Stromal cell of bone marrow (primary cell): ENCODE measurements at regions not wholly inside any gene's neighbourhood (a gene's known extent, or its start where the extent isn't known, plus 50 kb on each side); places are given as distances from the start of the nearest gene placed in this dataset.

Experiments used
- DNase-seq: peaks from one replicate; pipeline ENCODE4 v3.0.0-alpha.2; 2012; ENCODE audit warnings: low read depth

DNA sequence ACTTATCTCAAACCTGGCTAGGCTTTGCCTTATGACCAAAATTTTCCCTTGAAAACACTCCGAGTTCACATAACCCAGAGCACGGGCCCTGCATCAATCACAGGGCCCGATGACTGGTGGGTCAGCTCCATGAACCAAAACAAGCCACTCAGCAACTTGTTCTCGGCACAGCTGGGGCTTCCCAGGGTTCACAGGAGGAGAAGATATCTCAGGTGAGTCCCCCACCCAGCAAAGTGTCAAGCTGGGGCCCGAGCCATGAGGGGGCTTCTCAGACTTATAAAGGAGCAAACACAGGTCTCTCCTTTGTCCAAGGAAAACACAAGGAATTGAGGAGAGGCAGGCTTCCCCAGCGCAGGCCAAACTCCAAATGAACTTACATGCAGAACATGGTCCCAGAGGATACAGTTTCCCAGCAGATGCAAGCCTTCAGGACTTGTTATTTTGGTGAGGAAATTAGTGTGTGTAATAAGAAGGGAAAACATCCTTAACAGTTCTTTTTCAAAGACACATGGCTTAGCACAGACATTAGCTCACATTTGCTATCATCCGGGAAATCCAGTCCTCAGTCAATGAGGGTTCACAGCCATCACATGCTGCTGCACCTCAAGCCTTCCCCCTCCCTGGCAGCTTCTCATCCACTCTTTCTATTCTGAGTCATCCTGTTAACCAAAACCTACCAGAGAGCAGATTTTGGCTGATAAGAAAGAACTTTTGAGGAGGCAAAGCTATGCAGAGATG lies 98.1 kb upstream of the NFIA start:
- peak; percentile 77 for DNase-seq

DNA sequence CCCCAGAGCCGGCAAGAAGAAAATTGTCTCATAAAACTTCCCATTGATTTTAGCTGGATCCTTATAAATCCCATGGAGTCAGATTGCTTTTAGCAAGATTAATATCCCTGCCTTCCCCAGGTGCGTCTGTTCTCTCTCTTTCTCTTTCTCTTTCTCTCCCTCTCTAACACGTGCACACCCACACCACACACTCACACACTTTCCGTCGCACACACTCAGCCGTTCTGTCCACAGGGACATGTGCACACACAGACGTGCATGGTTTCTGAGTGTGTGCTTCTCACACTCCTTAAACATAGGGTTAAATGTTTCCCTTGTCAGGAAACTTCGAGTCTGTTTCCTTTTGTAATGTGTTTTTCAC lies 98.7 kb upstream of the NFIA start:
- no peak for DNase-seq

DNA sequence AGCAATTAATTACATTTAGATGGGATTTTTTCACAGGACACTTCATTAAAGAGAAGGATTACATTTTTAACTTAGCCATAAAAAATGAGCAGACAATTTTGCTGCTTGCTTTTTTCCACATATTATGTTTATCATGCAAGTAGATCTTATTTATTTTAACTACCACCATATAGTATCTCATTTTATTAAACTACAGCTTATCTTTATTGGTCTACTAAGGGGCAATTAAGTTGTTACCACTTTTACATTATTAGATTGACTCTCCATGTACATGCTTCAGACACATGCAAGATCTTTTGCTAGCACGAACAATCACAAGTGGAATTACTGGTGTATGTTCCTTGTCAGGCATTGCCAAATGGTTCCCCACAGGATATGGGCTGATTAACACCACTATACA lies 99.8 kb upstream of the NFIA start:
- DNase-seq, result no peak

GRCh38 chr1:60981357-60981756 lies 101.0 kb upstream of the NFIA start:
- no peak for DNase-seq

DNA sequence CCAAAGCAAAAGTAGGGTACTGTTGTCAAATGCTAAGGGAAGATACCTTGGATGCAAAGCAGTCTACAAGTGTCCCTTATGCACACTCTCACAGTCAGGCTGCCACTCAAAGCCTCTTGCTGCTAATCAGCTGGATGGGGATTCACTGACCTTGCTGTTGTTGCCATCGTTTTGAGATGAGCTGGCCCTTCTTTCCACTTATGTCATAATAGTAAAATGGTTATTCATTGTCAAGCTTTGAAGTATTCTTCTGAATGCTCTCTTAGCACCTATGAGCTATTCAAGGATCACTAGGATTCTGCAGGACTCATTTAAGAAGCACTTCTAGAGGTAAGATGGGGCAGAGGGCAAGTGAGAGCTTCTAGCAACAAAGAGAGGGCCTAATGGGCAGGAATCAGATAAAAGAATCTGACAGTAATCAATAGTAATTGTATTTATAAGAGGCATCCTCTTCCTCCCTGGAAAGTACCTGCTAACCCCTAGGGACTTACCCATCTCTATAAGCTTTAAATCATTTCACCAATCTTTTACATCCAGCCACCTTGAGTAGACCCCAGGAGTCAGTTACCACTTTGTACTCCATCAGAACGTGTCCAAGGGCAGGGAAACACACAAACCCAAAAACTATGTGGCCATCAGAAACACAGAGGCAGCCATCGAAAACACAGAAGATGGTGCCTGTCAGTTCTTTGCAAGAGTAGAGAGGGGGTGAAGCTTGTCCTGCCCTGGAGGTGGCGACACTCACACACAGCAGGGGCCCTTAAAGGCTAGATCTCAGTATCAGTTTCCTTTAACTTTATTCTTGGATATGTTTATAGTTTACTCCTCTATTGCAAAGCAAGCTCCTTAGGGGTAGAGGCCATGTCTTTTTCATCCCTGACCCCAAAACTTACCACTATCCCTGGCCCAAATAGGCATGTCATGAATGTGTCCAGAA lies 103.7 kb upstream of the NFIA start:
- DNase-seq, result peak; percentile 36

- DNase-seq, result no peak
Measured at GRCh38 chr1:60977661-60978060, 104.7 kb upstream of the NFIA start.

DNA sequence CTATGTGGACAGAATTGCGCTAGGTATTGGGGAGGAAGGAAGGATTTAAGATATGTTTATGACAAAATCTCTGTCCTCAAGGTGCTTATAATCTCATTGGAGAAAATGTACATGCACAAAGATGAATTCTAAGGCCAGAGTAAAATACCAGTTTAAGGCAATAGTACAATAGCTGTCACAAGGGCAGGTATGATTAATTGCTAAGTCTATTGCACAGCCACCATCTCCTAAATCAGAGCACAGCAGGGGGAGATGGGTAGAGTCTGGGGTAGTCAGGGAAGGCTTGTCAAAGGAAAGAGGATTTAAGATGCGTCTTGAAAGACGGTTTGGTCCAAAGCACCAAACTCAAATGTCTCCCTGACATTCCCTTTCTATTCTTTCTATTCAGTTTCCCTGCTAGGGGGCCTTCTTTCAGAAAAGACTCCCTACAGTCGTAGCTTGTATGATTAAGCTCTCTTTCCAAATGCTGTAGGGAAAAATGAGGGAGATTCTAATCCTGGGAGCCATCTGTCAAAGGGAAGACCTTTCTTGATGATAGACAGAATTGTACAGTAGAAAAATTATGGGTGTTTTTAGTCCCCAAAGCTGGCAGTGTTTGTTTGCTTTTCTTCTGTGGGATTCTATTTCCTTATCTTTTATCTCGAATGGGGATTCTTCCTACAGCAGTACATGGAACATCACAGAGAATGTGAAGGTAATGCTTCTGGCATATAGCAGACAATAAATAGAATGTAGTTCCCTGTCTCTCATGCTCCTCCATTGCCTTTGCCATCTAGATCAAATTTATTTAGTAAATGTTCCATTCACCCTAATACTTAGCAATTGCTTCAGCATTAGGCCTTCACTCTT lies 107.6 kb upstream of the NFIA start:
- DNase-seq, result no peak

DNA sequence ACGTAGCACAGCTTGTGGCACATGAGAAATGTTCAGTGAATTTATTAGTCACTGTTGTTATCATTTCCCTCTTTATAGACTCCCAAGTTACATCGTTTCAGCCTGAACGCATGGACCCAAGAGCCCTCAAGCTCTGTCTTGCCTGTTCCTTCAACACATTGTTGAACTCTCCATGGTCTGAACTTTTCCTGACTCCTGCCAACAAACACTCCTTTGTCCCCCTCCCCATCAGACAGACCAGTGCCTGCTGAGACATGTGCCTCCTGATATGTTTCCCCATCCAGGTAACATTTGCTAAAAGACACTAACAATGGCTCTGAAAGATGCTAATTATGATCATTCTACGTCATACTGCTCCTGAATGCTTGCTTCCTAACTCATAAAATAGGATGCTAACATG lies 108.7 kb upstream of the NFIA start:
- DNase-seq, result no peak

DNA sequence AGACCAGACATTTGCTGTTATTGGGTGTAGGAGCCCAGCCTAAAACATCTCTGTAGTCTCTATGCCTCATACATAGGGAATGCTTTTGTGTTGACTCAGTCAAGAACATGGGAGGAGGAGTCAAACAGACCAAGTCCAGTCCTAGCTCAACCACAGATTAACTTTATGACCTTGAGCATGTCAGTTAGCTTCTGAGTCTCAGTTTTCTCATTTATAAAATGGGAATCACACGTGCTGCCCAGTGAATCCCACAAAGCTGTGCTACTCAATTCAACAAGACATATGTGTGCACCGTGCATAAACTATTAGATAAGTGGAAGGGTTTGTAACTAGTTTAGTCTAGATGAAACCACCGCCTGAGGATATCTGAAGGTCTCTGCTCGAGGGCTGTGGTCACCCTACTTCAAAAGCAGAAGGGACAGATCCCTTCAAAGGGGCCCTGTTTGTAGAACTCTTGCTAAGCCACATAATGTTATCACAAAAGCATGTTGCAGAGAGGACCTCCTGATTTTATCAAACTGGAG lies 109.5 kb upstream of the NFIA start:
- peak; percentile 79 for DNase-seq

GRCh38 chr1:60971330-60971729 lies 111.0 kb upstream of the NFIA start:
- DNase-seq, result no peak

DNA sequence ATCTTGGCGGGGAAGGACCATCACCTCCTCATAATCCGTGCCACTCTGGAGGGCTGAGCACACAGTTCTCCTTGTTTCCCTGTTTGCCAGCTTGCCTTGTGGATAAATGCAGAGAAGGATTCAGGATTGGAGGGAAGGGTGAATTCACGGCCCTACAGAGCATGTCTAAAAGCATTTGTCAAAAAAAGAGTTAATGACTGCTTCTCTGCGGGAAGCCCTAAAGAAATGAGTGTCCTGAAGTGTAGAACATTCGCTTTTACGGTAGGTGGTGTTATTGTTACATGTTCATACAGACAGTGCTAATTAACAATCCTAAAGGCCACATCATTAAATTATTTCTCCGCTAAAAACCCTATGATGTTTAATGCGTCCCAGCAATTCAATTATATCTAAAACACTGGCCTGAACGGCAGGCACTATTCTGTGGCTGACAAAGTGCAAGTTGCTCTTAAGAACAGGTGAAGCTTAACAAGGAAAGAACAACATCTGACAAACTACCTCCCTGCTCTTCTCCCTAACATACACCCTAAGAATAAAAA lies 112.3 kb upstream of the NFIA start:
- DNase-seq, result no peak

DNA sequence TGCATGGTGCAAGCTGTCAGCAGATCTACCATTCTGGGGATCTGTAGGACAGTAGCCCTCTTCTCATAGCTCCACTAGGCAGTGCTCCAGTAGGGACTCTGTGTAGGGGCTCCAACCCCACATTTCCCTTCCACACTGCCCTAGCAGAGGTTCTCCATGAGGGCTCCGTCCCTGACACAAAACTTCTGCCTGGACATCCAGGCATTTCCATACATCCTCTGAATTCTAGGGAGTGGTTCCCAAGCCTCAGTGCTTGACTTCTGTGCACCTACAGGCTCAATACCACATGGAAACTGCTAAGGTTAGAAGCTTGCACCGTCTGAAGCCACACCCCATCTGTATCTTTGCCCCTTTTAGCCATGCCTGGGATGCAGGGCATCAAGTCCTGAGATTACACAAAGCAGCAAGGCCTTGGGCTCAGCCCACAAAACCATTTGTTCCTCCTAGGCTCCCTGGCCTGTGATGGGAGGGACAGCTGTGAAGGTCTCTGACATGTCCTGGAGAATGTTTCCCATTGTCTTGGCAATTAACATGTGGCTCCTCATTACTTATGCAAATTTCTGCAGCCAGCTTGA lies 117.0 kb upstream of the NFIA start:
- DNase-seq, result no peak

GRCh38 chr1:60963167-60963940 lies 119.0 kb upstream of the NFIA start:
- DNase-seq, result no peak

GRCh38 chr1:60960891-60961461 lies 121.4 kb upstream of the NFIA start:
- no peak for DNase-seq

- DNase-seq, result no peak
Measured at GRCh38 chr1:60959701-60960100, 122.7 kb upstream of the NFIA start.

GRCh38 chr1:60958001-60958400 lies 124.4 kb upstream of the NFIA start:
- no peak for DNase-seq

- no peak for DNase-seq
Measured at GRCh38 chr1:60956520-60956919, 125.8 kb upstream of the NFIA start.

DNA sequence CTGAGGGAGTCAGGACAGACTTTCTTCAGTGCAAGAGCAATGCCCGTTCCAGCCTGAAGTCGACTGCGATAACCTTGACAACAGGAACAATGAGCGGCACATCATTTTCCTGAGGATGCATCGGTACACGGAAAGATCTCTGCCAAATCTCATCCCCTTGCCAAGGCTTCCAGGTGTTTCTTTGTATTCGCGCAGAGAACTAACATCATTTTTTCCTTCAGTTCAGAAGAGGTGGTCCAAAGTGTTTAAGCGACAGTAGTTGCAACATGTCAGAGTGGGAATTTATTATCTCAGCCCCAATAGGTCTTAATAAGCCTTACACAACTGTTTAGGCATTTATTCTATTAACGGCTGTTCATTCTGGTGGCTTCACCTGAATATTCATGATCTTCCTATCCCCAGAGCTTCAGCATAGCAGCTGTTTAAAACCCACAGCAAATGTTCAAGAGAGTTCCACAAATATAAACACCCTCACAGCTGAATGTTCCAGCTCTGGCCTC lies 129.7 kb upstream of the NFIA start:
- DNase-seq, result no peak

DNA sequence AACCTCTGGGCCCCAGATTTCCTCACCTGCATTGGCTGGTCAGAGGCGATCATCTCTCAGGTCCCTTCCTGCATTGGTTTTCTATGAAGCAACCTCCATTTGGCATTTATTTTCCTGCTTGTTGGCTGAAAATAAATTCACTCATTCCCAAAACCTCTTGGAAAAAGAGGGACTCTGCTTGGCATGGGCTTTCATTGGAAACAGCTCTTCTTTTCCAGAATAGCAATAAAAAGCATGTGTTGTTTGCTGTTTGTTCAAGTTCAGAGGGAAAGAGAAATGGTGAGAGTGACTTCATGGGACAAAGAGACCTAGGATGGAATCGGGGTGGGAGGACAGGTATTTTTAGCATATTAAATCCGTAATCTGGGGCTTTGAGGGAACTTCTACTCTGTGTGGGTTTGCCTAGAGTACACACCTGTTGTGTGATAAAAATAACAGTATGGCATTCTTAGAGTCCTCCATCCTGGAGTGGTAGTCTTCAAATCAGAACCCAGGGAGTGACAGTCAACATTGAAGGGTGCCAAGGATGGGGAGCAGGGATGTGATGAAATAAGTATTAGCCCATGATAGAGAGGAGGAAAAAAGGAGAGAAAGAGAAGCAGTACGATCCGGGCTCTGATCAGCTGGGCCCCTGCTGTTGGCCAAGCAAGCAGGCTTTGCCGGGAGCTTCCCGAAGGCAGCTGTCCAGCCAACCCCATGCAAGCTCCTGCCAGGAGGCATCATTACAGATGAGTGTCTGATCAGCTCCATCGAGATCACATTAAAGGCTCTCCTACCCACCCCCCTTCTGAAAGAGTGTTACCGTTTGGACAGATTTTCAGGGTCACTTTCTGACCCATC lies 131.9 kb upstream of the NFIA start:
- no peak for DNase-seq
